ENCODE measurements at regions not wholly inside any gene's neighbourhood (a gene's known extent, or its start where the extent isn't known, plus 50 kb on each side); places are given as distances from the start of the nearest gene placed in this dataset.

- ATAC-seq = no peak
- no peaks in the 10 kb centered on the region for H3K9me3 ChIP-seq
- H3K4me1 ChIP-seq = no peaks in the 10 kb centered on the region
- H3K36me3 ChIP-seq = no peaks in the 10 kb centered on the region
- no peak overlapping the region for H3K27ac ChIP-seq
- H3K4me3 ChIP-seq = no peak overlapping the region
- TF ChIP-seq CTCF (IDR thresholded peaks at IDR 0.05) = no peak
- no peak for FAIRE-seq
- no peak for DNase-seq
- H3K27me3 ChIP-seq = no peaks in the 10 kb centered on the region
- WGBS, 2 donors = 91 to 94% methylated on average over 6 of the region's 6 CpGs
- intact Hi-C loops (cut with DNase I) = no loop called here
Measured at GRCh38 chr1:93775224-93775623, 93.6 kb upstream of the BCAR3 start.

DNA sequence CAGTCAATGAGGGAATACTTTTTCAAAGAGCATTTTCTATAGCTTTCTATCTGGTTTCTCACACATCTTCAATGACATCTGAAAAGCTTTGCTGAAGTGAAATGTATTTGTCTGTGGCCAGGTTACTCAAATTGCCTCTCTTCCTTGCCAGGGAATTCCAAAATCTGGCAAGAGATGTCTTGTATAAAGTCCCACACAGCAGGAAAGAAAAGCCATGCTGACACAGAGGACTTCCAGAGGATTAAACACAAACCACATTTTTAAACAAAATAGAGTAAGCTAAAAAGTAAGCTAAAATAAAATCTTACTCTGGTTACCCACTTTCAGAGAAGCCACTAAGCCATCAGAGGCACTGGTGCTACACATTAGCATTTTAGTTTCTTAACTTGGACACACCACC, 93.1 kb upstream of the BCAR3 start:
- intact Hi-C loops (cut with DNase I) = no loop called here

GRCh38 chr1:93773049-93773838, 91.6 kb upstream of the BCAR3 start:
- WGBS, 2 donors = 72 to 76% methylated on average over 2 of the region's 2 CpGs
- H3K9me3 ChIP-seq = no peaks in the 10 kb centered on the region
- no peak for ATAC-seq
- FAIRE-seq = no peak
- peaks cover 0 to 5% (median 3%) of the 10 kb centered on the region in 3 donors for H3K4me1 ChIP-seq
- H3K27me3 ChIP-seq = no peaks in the 10 kb centered on the region
- no peak overlapping the region for H3K4me3 ChIP-seq
- no peak for DNase-seq
- no peaks in the 10 kb centered on the region for H3K36me3 ChIP-seq
- no peak for TF ChIP-seq CTCF (IDR thresholded peaks at IDR 0.05)
- intact Hi-C loops (cut with DNase I) = no loop called here
- H3K27ac ChIP-seq = no peak overlapping the region

More for the DNA sequence above, 93.1 kb upstream of the BCAR3 start:
- no peak overlapping the region for H3K4me3 ChIP-seq
- H3K36me3 ChIP-seq = no peaks in the 10 kb centered on the region
- DNase-seq = no peak
- no peaks in the 10 kb centered on the region for H3K9me3 ChIP-seq
- H3K27ac ChIP-seq = no peak overlapping the region
- no peak for ATAC-seq
- no peak for TF ChIP-seq CTCF (IDR thresholded peaks at IDR 0.05)
- H3K27me3 ChIP-seq = no peaks in the 10 kb centered on the region
- no peaks in the 10 kb centered on the region for H3K4me1 ChIP-seq
- FAIRE-seq = no peak

- no peaks in the 10 kb centered on the region for H3K9me3 ChIP-seq
- peaks cover 0 to 5% (median 3%) of the 10 kb centered on the region in 3 donors for H3K4me1 ChIP-seq
- FAIRE-seq (no peak), DNase-seq (no peak), ATAC-seq (no peak)
- intact Hi-C loops (cut with DNase I) = no loop called here
- H3K4me3 ChIP-seq = no peak overlapping the region
- H3K27ac ChIP-seq = no peak overlapping the region
- WGBS, 2 donors = 74 to 78% methylated on average over 2 of the region's 2 CpGs
- no peaks in the 10 kb centered on the region for H3K27me3 ChIP-seq
- no peak for TF ChIP-seq CTCF (IDR thresholded peaks at IDR 0.05)
- H3K36me3 ChIP-seq = no peaks in the 10 kb centered on the region
Measured at GRCh38 chr1:93771843-93772242, 90.2 kb upstream of the BCAR3 start.

DNA sequence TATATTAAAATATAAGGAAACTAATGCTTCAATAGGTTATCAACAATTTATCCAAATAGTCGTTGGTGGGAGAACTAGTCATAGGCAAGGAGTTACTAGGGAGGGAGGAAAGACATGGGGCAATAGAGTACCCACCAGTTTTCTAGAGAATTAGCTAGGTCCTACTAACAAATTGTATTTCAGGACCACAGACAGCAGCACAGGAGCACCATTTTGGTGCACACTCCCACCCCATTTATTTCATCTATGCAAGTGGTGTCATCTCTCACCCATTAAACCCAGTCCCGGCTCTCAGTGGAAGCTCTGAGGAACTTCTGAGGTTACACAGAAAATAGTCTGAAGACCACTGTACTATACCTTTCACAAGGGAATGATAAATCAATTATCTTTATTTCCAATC, 89.0 kb upstream of the BCAR3 start:
- no peak overlapping the region for H3K4me3 ChIP-seq
- H3K36me3 ChIP-seq = no peaks in the 10 kb centered on the region
- 71 to 79% methylated on average over 2 of the region's 2 CpGs for WGBS, 2 donors
- ATAC-seq = no peak
- H3K27ac ChIP-seq = no peak overlapping the region
- H3K4me1 ChIP-seq = peaks cover 0 to 5% (median 3%) of the 10 kb centered on the region in 3 donors
- no peak for TF ChIP-seq CTCF (IDR thresholded peaks at IDR 0.05)
- no peaks in the 10 kb centered on the region for H3K27me3 ChIP-seq
- H3K9me3 ChIP-seq = no peaks in the 10 kb centered on the region
- intact Hi-C loops (cut with DNase I) = no loop called here
- no peak for FAIRE-seq
- DNase-seq = no peak
